Stimulated activated CD4-positive, alpha-beta T cell treated with anti-CD3 and anti-CD28 coated beads, TNF-alpha, amount 100 ng/mL, for 24 hours (primary cell): ENCODE measurements at regions not wholly inside any gene's neighbourhood (a gene's known extent, or its start where the extent isn't known, plus 50 kb on each side); places are given as distances from the start of the nearest gene placed in this dataset.

Experiments
- DNase-seq, 3 experiments: peaks; one replicate each; pipeline ENCODE4 v3.0.0-alpha.2; 2020; ENCODE audit warnings: low read depth in 3 of 3

DNA sequence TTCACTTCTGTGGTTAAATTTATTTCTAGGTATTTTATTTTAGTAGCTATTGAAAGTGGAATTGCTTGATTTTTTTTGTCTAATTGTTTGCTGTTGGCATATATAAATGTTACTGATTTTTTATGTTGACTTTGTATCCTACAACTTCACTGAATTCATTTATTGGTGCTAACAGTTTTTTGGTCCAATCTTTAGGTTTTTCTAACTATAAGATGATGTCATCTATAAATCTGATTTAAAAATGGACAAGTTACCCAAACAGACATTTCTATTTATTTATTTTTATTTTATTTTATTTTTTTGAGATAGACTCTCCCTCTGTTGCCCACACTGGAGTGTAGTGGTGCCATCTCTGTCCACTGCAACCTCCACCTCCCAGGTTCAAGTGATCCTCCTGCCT lies 162.3 kb downstream of the COX7C start:
- DNase-seq, result no peak

DNA sequence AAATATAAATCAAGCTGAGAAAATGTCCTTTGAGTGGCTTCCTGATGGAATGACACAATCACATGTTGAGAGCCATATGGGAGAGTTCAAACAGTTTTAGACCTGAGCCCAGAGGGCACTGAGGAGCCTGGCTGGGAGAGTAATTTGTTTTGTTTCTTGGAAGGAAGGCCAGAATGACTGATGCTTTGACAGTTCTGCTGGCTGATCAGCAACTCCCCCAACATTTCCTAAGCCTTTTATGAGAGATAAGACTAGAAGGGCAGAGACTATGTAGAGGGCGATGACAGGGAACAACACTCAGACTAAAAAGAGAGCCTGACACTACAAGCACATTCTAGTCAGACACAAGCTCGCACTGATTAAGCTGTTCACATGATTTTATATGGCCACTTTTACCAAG lies 169.2 kb downstream of the COX7C start:
- no peak for DNase-seq

DNA sequence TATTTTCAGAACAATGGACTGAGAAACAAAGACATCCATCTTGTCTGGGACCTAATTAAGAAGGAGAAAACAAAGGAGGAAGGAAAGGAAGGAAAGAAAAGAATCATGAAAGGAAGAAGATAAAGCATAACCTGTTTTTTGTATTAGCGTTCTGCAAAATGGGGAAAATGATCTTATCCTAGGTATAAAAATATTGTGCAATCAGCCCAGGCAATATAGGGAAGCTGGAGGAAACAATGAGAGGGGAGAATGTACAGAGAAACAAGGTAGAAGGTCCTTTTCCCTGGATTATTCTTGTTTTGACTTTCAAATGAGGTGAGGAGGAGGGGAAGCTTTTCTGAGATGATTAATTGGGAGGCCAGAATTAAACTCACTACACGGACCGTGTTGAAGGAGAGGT lies 177.9 kb downstream of the COX7C start:
- no peak for DNase-seq

DNA sequence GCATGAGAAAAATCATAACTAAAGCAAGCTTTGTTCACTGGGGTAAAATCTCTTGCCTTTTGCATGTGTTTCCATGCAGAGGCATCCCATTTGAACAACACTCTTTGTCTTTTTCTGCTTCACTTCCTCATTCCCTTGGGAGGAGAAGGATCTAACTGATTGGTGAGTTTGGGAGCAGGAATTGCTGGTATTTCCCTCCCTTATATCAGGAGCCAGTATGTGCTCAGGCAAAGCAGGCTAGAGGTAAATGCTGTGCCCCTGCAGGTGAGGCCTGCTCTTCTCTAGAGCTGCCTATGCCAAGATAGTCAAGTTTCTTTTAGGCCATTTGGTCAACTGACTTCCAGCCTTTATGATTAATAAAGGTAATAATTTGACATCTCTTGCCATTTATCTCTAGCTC lies 179.9 kb downstream of the COX7C start:
- no peak for DNase-seq

DNA sequence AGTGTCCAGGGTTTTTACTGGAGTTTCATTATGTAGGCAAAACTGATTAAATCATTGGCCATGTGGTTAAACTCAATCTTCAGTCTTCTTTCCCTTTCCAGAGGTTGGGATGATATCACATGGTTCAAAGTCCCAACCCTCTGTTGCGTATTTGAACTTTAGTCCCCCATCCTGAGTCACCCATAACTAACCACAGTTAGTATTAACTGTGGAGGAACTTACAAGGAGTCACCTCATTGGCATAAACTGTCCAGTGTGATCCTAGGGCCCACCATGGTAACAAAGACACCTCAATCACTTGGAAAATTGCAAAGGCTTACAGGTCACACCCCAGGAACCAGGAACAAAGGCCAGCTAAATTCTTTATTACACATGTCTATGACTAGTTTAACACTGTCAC lies 188.5 kb downstream of the COX7C start:
- DNase-seq, result no peak

DNA sequence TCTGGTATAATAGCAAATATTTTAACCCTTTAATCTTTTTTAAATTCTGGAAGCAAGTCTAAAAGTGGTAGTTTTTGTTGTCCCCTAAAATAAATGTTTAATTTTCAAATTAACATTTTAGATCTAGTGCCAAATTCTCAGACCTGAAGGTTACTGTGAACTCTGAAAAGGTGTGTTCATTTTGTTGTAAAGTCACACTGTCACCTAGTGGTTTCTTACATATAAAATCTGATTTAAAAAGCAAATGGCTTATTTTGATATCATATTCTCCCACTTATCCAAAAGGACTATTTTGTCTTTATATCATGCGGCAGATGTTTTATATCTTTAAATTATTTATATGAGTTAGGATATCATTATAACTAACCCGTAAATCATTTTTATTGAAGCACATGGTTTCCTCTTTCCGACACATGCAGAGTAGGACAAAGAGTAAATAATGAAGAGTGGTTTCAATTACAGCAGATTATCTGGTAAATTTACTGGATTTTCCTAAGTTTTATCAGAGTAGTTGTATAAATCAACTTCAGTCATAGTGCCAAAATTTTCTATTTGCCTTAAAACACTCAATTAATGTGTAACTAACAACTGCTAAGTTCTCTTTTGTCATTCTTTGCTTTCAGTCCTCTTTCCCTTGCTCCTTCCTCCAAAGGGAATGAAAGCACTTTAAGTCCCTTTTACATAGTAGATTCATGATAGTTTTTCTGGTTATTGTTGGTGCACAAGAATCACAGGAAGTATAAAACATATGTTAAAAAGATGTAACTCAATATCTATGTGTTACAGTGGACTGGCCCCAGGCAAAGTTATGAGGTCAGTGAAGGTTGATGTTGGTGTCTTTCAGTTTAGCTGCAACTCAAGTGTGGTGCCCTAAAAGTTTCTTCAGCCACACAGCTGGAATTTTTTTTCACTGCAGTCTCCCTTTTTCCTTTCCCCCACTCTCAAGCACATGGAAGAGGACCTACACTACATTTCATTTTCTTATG lies 189.6 kb downstream of the COX7C start:
- no peak for DNase-seq

DNA sequence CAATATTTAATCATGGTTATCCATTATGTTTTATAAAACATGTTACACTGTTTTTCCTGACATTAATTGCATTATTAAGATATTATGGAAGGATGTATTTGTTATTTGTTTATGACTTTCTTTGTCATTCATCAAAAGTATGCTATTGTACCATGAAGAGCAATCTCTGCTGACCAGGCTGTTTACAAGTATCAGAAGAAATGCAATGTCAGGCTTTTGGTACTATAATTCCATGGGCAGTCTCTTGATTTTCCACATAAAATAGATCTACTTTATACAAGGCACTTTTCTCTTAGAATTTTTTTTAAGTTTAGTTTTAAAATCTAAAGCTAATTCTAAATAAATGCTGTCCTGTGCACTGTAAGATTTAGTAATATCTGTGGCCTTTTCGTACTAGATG lies 196.6 kb downstream of the COX7C start:
- no peak for DNase-seq

DNA sequence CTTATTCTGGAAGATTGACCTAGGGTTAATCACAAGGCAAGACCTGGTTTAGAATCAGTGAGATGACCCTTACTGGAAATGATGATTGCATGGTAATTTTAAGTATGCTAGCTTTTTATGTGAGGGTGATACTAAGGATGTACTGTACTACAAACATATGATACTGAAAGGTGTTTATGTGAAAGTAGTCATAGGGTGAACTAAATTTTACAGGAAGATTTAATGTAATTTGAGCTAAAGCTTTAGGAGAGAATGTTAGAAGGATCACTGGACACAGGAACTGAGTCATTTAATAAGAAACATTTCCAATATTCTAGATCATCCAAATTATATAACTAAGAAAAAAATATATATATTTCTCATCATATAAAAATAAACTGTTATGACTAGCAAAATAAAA lies 197.2 kb downstream of the COX7C start:
- no peak for DNase-seq

DNA sequence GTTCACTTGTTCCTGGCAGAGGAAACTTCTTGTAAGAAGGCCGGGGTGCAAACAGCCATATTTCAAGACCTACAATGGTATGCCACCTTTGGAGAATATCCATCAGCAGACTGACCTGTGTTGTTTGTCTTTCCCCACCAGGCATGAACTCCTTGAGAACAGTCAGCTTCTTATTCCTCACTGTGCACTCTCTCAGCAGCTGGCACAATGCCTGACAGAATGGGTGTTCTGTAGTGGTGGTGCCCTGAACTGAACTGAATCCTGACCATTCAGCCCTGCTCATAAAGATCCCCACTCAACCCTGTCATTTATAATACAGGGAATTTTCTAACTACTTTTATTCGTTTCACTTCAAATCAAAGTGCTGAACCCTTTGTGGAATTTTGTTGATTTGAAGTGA lies 206.9 kb downstream of the COX7C start:
- no peak for DNase-seq

DNA sequence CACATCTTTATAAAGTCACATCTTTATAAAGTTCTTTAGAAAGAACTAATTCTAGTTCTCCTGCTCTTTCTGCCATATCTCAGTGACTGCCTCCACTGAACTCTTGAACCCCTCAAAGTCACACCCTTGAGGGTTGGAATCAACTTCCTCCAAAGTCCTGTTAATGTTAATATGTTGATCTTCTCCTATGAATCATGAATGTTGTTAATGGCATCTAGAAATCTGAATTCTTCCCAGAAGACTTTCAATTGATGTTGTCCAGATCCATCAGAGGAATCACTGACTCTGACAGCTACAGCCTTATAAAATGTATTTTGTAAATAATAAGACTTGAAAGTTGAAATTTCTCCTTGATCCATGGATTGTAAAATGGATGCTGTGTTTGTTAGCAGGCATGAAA lies 213.4 kb downstream of the COX7C start:
- DNase-seq, result no peak

DNA sequence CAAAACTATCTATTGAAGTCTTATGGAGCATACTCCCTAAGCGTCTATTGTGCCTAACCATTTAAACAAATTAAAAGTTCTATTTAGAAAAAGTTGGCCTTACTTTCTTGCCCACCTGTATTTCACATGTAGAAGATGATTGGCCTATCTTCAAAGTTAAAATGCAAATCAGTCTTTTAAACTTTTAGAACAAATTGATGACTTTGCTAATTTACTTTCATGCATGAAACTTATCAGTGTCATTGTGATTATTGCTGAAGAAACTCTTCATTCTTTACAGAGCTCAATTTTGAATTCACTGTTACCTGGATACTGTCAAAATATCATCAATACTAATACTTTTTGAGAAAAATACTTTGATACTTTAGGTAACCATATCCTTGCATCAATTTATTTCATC lies 216.1 kb downstream of the COX7C start:
- DNase-seq, result no peak

DNA sequence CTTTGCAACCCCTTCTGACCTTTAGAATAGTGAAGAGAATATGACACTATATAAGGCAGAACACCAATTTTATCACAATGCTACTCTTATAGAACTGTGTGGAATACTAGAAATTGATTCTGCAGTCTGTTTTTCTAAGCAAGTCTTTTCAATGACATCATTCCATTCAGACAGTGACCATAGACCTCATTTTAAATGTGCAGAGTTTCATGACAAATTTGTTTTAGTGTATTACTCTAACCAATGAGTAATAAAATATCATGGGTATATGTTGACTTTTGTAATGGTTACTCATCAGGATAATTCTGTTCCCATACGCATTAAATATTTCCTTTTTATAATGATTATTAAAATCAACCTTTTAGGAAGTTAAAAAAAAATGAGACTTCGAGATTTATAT lies 219.9 kb downstream of the COX7C start:
- no peak for DNase-seq

DNA sequence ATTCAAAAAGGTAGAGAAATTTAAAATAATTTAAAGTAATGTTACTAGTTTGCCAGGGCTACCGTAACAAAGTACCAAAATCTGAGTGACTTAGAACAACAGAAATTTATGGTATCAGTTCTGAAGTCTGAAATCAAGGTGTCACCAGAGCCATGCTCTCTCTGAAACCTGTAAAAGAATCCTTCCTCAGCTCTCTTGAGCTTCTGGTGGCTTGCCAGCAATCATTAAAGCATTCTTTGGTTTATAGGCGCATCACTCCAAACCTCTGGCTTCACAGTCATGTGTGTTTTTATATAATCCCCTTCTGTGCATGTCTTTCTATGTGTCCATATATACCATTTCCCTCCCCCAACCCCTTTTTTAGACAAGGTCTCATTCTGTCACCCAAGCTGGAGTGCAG lies 220.3 kb downstream of the COX7C start:
- DNase-seq, result no peak

DNA sequence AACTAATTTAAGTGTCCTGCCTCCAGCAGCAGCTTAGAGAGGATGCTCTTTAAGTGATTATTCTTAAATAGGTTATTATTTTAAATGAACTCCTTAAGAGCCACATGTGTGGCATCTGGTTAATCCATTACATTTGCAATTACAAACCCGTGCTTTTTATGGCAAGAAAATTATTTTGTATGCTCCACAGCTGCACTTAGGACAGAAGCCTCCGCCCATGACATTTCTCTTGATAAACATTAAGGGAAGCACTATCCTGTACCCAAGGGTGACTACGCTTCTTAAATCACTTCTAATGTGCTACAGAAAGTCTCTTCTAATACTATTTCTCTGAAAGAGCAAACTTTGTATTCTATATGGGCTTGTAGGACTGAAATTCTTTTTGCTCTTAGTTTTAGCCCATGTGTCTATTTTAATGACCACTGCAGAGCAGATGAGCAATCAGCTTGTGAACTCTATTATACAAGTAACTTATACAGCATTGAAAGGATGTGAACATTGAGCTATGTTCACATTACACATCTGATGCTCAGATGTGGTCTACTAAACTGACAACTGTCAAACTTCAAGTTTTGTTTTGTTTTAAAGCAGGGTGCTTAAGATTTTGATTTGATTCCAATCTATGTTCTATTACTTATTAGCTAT lies 223.4 kb downstream of the COX7C start:
- no peak for DNase-seq

DNA sequence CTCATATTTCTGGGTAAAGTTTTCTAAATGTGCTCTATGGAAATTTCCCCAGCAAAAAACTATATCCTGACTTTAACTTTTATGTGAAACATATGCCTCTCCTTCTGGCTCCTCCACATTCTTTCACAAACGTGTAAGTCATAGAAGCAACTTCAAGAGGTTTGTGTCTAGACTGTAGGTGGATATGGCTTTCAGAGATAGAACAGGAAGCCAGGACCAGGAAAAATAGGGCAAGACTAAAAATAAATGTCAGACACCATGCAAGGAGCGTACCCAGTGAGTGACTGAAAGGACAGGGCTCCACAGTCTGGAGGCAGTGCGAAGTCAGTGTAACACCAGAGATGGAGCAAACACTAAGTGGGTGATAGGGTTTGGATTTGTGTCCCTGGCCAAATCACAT lies 240.7 kb downstream of the COX7C start:
- no peak for DNase-seq

DNA sequence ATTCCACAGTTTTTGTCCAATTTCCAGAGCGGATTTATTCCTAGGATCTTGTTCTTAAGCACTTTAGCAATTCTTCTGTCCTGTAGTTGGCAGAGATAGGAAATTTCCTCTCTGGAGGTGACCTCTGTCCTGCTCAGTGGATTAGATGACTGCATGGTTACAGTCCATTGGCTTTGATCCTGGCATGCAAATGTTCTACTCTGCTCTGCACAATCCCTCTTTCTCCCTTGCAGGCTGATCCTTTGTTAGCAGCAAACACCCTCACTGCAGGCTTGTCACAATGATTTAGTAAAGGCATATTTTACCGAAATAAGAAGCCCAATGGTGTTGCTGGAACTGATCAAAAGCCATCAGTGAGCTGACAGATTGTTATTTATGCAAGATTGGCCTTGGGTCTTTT lies 243.8 kb downstream of the COX7C start:
- no peak for DNase-seq

DNA sequence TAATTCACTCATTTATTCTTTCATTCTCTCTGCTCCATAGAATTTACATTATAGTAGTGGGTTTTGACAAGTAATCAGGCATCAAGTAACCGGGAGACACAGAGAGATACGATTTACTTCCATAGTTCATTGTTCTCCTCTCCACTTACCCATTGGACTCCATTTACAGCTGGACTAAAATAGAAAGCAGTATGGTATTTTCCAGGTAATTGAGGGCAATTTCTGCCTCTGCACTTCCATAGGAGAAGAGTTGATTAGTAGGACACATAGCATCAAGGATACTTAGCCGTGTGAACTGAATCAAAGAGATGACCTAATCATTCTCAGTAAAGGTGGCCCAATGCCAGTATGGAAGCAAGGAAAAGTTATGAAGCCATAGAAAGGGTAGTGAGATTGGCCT lies 244.4 kb downstream of the COX7C start:
- DNase-seq, result no peak

DNA sequence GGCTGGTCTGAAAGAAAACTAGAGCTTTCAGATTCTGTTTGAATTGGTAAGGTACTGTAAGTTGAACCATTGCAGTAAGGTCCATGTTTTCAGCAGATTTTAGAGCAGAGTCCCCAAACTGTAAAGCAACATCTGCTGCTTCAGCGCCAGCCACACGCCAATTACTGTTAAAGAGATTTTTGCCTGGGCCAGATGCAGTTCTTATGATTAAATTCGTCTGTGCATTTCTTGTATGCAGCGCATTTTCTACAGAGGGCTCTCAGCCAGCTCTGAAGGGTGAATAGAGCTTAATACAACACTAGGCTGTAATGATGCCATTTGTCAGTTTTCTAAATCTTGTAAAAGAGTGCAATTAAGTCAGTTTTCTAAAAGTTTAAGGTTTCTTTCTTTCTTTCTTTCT lies 246.3 kb downstream of the COX7C start:
- DNase-seq, result no peak

DNA sequence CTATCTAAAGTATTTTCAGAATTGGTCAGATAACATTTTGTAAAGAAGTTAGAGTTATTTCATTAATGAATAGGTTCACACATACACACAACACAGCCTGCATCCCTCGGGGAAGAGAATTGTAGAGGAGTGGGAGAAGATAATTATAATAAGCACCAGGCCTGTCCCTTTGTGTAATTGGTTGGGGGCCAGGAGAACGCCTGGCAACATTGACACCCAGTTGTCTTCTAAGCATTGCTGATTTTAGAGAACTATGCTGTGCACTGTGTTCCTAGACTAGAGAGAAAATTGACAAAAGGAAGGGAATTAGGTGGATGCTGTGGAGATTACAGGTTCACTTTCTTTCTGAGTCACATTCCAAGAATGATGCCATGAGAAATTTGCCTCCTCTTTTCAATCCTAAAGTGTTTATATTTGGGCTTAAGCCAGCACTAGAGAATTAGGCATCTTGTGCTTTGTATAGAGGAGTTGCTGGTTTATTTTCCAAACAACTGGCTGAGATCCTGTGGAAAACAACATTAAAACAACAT lies 247.6 kb downstream of the COX7C start:
- DNase-seq, result no peak

DNA sequence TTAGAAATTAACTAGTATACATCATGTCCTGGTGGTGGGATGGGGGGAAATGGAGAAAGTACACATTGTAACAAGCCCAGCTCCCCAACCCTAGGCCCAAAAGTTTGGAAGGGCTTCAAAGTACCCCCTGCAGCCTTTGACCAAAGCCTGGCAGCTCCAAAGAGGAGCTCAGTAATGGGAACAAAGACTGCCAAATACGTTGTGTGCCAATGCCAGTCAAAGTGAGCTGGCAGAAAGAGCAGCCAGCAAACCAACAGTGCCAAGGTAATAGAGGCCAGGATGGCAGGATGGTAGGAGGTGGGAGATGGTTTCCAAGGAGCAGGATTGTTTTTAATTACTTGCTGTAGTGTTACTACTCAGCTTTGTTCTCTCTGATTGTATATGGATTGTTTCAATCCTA lies 248.3 kb downstream of the COX7C start:
- no peak for DNase-seq

DNA sequence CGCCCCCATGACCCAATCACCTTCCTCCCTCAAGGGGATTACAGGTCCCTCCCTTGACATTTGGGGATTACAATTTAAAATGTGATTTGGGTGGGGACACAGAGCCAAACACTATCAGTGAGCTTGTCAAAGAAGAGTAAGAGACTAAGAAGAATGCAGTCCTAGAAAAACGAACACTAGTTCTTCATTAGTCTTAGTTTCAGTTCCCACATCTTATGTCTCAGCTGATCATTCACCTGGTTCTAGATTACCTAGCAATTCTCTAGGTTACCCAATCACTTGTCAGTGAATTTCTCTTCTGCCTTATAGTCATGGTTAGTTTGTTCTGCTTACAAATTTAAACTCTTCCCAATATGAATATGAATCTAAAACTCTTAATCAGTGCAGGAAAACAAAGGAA lies 251.5 kb downstream of the COX7C start:
- DNase-seq, result no peak

DNA sequence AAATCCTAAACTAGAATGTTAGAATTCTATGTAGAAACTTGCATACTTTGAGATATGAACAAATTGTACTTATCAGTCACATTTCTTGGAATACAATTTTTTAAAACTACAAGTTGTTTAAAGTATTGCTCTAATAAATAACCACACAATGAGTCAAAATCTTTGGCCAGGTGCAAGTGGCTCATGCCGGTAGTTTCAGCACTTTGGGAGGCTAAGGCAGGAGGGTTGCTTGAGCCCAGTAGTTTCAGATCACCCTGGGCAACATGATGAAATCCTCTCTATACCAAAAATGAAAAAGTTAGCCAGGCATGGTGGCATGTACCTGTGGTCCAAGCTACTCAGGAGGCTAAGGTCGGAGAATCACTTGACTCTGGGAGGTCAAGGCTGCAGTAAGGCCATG lies 257.8 kb downstream of the COX7C start:
- DNase-seq, result no peak

DNA sequence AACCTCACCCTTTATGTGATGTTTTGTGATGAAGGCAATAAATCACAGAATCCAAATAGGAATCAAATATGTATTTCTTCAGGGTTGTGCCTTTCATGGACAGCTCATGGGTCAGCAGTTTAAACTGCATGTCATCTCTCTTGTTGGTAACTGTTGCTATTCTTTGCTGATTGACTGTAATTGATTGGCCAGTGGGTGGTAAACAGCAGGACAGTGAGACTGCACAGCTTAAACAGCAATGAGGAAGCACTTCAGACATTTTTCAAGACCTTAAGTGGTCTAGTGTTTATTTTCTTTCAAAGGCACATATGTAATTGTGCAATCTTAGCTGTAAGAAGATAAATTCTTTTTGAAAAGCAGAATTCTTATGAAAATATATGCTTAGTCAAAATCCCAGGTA lies 260.5 kb downstream of the COX7C start:
- no peak for DNase-seq
